HepG2 (cell line): ENCODE measurements at regions not wholly inside any gene's neighbourhood (a gene's known extent, or its start where the extent isn't known, plus 50 kb on each side); places are given as distances from the start of the nearest gene placed in this dataset.

Source experiments
- MED13 ChIP-seq: sonication (generic); formaldehyde crosslinking; IDR thresholded peaks from 2 replicates; pipeline ENCODE4 v1.5.0; 2020; ENCODE audit warnings: missing genetic modification reagents
- ZNF121 ChIP-seq: sonication (generic); formaldehyde crosslinking; IDR thresholded peaks from 2 replicates; pipeline ENCODE4 v1.5.0; 2020; ENCODE audit warnings: mild to moderate bottlenecking, missing genetic modification reagents
- TF ChIP-seq, protein P1 (sequence below): sonication (generic); formaldehyde crosslinking; IDR thresholded peaks from 2 replicates; pipeline ENCODE4 v1.9.0; 2021; ENCODE audit warnings: missing genetic modification reagents, borderline replicate concordance
- TF ChIP-seq, protein P2 (sequence below): sonication (generic); formaldehyde crosslinking; IDR thresholded peaks from 2 replicates; pipeline ENCODE4 v1.4.0; 2020; ENCODE audit warnings: mild to moderate bottlenecking, missing genetic modification reagents
- TF ChIP-seq, protein P3 (sequence below): sonication (generic); formaldehyde crosslinking; IDR thresholded peaks from 2 replicates; pipeline ENCODE4 v1.5.1; 2020; ENCODE audit warnings: missing genetic modification reagents, mild to moderate bottlenecking, borderline replicate concordance
- TF ChIP-seq, protein P4 (sequence below): sonication (generic); formaldehyde crosslinking; IDR thresholded peaks from 2 replicates; pipeline ENCODE4 v1.5.0; 2020; ENCODE audit warnings: mild to moderate bottlenecking, missing genetic modification reagents, borderline replicate concordance

DNA sequence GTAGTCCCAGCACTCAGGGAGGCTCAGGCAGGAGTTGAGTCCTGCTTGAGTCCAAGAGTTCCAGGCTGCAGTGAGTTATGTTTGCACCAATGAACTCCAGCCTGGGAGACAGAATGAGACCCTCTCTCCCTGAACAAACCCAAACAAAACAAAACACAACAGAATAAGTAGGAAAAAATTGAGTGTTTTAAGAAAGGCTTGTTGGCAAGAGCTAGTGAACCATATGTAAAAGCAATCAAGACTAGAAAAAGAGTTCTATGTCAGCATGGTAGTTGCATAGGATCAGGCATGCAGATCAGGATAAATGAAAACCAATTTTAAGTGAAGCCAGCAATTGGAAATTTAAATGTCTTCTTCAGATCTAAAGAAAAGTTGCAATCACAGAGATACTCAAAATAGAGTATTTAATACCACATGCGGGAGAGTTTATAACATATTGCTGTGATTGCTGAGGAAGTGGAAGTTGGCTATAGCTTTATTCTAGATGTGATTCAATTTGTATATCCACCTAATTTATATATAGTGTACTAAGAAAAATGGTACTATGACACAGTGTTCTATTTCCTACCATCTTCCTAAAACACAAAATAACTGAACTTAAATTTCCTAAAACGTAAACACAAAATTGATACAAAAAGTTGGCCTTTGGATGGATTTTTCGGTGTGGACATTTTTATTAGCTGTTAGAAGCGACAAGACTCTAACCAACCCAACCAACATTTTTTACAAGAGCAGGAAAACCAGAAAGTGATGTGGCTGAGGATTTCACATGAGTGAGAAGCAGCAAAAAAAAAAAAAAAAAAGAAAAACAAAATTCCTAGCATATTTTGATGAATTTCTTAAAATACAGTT lies 101.9 kb upstream of the ROBO1 start (continued):
- TF ChIP-seq, protein P1, sequence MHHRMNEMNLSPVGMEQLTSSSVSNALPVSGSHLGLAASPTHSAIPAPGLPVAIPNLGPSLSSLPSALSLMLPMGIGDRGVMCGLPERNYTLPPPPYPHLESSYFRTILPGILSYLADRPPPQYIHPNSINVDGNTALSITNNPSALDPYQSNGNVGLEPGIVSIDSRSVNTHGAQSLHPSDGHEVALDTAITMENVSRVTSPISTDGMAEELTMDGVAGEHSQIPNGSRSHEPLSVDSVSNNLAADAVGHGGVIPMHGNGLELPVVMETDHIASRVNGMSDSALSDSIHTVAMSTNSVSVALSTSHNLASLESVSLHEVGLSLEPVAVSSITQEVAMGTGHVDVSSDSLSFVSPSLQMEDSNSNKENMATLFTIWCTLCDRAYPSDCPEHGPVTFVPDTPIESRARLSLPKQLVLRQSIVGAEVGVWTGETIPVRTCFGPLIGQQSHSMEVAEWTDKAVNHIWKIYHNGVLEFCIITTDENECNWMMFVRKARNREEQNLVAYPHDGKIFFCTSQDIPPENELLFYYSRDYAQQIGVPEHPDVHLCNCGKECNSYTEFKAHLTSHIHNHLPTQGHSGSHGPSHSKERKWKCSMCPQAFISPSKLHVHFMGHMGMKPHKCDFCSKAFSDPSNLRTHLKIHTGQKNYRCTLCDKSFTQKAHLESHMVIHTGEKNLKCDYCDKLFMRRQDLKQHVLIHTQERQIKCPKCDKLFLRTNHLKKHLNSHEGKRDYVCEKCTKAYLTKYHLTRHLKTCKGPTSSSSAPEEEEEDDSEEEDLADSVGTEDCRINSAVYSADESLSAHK (CRISPR knock-in tag), result no peak
- TF ChIP-seq ZNF121 (CRISPR knock-in tag) (no peak), MED13 (no peak)
- TF ChIP-seq, protein P2, sequence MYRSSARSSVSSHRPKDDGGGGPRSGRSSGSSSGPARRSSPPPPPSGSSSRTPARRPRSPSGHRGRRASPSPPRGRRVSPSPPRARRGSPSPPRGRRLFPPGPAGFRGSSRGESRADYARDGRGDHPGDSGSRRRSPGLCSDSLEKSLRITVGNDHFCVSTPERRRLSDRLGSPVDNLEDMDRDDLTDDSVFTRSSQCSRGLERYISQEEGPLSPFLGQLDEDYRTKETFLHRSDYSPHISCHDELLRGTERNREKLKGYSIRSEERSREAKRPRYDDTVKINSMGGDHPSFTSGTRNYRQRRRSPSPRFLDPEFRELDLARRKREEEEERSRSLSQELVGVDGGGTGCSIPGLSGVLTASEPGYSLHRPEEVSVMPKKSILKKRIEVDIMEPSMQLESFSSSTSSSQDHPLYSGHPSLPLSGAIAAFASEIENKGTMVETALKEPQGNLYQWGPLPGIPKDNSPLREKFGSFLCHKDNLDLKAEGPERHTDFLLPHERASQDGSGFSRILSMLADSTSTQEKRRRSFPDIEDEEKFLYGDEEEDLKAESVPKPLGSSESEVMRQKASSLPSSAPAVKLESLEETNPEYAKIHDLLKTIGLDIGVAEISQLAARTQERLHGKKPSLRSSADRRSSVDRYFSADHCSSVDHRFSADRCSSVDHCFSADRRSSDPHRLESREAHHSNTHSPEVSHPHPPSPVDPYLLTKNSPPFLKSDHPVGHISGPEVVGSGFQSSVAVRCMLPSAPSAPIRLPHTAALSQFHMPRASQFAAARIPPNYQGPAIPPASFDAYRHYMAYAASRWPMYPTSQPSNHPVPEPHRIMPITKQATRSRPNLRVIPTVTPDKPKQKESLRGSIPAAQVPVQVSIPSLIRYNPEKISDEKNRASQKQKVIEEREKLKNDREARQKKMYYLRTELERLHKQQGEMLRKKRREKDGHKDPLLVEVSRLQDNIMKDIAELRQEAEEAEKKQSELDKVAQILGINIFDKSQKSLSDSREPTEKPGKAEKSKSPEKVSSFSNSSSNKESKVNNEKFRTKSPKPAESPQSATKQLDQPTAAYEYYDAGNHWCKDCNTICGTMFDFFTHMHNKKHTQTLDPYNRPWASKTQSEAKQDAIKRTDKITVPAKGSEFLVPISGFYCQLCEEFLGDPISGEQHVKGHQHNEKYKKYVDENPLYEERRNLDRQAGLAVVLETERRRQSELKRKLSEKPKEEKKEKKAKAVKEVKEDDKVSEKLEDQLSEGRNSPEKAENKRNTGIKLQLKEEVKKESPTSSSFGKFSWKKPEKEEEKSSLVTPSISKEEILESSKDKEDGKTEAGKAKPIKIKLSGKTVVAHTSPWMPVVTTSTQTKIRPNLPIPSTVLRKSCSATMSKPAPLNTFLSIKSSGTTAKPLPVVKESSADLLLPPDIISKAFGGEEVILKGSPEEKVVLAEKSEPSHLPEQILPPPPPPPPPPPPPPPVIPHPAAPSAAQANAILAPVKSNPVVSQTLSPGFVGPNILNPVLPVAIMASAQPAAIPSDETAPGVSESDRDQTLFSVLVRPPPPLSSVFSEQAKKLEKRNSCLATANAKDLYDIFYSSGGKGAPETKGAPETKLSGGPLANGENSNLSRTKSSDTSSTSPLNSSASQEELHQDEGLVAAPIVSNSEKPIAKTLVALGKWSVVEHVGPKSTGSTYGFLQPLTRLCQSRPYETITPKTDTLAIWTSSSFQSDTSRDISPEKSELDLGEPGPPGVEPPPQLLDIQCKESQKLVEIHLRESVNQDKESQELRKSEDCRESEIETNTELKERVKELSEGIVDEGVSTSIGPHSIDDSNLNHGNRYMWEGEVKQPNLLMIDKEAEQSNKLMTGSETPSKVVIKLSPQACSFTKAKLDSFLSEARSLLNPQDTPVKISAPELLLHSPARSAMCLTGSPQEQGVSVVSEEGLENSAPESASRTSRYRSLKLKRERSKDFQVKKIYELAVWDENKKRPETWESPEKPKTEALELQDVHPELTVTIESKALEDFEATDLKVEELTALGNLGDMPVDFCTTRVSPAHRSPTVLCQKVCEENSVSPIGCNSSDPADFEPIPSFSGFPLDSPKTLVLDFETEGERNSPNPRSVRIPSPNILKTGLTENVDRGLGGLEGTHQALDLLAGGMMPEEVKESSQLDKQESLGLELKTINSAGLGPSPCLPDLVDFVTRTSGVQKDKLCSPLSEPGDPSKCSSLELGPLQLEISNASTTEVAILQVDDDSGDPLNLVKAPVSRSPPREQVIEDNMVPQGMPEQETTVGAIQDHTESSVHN (CRISPR knock-in tag), result no peak
- TF ChIP-seq, protein P3, sequence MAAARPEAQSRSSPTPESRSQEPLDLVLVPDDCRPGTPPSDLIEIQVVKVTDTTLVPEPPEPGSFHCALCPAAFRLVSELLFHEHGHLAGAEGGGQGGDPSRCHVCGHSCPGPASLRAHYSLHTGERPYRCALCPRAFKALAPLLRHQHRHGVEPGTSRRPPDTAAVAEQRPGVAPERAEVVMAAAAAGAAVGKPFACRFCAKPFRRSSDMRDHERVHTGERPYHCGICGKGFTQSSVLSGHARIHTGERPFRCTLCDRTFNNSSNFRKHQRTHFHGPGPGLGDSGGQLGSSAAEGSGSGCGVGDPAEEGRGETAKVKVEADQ (CRISPR knock-in tag), result no peak
- TF ChIP-seq, protein P4, sequence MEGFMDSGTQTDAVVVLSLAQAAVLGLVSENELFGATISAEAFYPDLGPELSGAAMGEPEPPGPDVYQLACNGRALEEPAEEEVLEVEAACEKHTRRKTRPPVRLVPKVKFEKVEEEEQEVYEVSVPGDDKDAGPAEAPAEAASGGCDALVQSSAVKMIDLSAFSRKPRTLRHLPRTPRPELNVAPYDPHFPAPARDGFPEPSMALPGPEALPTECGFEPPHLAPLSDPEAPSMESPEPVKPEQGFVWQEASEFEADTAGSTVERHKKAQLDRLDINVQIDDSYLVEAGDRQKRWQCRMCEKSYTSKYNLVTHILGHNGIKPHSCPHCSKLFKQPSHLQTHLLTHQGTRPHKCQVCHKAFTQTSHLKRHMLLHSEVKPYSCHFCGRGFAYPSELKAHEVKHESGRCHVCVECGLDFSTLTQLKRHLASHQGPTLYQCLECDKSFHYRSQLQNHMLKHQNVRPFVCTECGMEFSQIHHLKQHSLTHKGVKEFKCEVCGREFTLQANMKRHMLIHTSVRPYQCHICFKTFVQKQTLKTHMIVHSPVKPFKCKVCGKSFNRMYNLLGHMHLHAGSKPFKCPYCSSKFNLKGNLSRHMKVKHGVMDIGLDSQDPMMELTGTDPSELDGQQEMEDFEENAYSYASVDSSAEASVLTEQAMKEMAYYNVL, result no peak
- TF ChIP-seq, all 625 proteins: peak for 0
